Neural cell (in vitro differentiated cells): ENCODE measurements at regions not wholly inside any gene's neighbourhood (a gene's known extent, or its start where the extent isn't known, plus 50 kb on each side); places are given as distances from the start of the nearest gene placed in this dataset.

Experiments
- H2AFZ ChIP-seq: fragments of 200-600, 300-800 bp; sonication (generic), shearing (Covaris generic); 2 replicates; pipeline ENCODE4 v1.6.0; 2014; ENCODE audit warnings: low read depth, mild to moderate bottlenecking, antibody characterized with exemption, low read length, moderate library complexity
- H3F3A ChIP-seq: fragments of 200-600 bp; shearing (Covaris generic); 2 replicates; pipeline ENCODE4 v1.6.1; 2016; ENCODE audit warnings: mild to moderate bottlenecking, moderate library complexity, mixed read lengths, antibody characterized with exemption, low read length; ENCODE audit not compliant: insufficient read depth, poor library complexity, severe bottlenecking
- H3K27ac ChIP-seq: fragments of 200-600, 300-800 bp; sonication (generic), shearing (Covaris generic); 2 replicates; pipeline ENCODE4 v1.5.1; 2014; ENCODE audit warnings: mild to moderate bottlenecking, low read length, moderate library complexity
- H3K27me3 ChIP-seq: fragments of 300-800, 200-600 bp; sonication (generic), shearing (Covaris generic); 2 replicates; pipeline ENCODE4 v1.6.0; 2014; ENCODE audit warnings: mild to moderate bottlenecking, low read depth, low read length, moderate library complexity; ENCODE audit not compliant: insufficient read depth
- H3K36me3 ChIP-seq: fragments of 300-800, 200-600 bp; sonication (generic), shearing (Covaris generic); 2 replicates; pipeline ENCODE4 v1.5.1; 2014; ENCODE audit warnings: mild to moderate bottlenecking, antibody characterized with exemption, low read length, moderate library complexity; ENCODE audit not compliant: insufficient read depth
- H3K4me2 ChIP-seq: fragments of 300-800, 200-600 bp; sonication (generic), shearing (Covaris generic); 2 replicates; pipeline ENCODE4 v1.6.0; 2014; ENCODE audit warnings: mild to moderate bottlenecking, low read length
- H3K4me3 ChIP-seq: fragments of 300-800, 200-600 bp; sonication (generic), shearing (Covaris generic); 2 replicates; pipeline ENCODE4 v1.5.1; 2014; ENCODE audit warnings: mild to moderate bottlenecking, low read length, moderate library complexity
- H3K79me2 ChIP-seq: fragments of 200-600 bp; shearing (Covaris generic); replicated peaks from 2 replicates; pipeline ENCODE4 v1.6.0; 2014; ENCODE audit warnings: mild to moderate bottlenecking, low read length, moderate library complexity; ENCODE audit not compliant: insufficient read depth
- H3K9ac ChIP-seq: fragments of 300-800, 200-600 bp; sonication (generic), shearing (Covaris generic); 2 replicates; pipeline ENCODE4 v1.6.1; 2016; ENCODE audit warnings: mild to moderate bottlenecking, low read length, mixed read lengths
- H3K9me2 ChIP-seq: fragments of 200-600 bp; shearing (Covaris generic); 2 replicates; pipeline ENCODE4 v1.6.1; 2016; ENCODE audit warnings: mild to moderate bottlenecking, low read length, mixed read lengths; ENCODE audit not compliant: insufficient read depth
- H3K9me3 ChIP-seq: fragments of 200-600, 300-800 bp; sonication (generic), shearing (Covaris generic); 2 replicates; pipeline ENCODE4 v1.6.1; 2016; ENCODE audit warnings: mild to moderate bottlenecking, mixed run types, low read length, moderate library complexity, mixed read lengths
- H4K20me1 ChIP-seq: fragments of 200-600 bp; shearing (Covaris generic); 2 replicates; pipeline ENCODE4 v1.6.1; 2016; ENCODE audit warnings: mild to moderate bottlenecking, mixed run types; ENCODE audit not compliant: insufficient read depth
- CTCF ChIP-seq: fragments of 450-650 bp; IDR thresholded peaks from 2 replicates; pipeline ENCODE4 v1.5.1; 2014; ENCODE audit warnings: antibody characterized with exemption, mild to moderate bottlenecking, moderate library complexity; ENCODE audit not compliant: poor library complexity, severe bottlenecking
- EP300 ChIP-seq: fragments of 450-650 bp; conservative IDR thresholded peaks from 2 replicates; pipeline ENCODE4 v1.6.1; 2014; ENCODE audit warnings: antibody characterized with exemption, mild to moderate bottlenecking, moderate library complexity; ENCODE audit not compliant: poor library complexity, severe bottlenecking
- EZH2 ChIP-seq: fragments of 200-600, 300-800 bp; shearing (Covaris generic), sonication (generic); IDR thresholded peaks from 2 replicates; pipeline ENCODE4 v1.6.1; 2014; ENCODE audit warnings: antibody characterized with exemption, low read length, borderline replicate concordance, mild to moderate bottlenecking; ENCODE audit not compliant: insufficient read depth, poor library complexity, severe bottlenecking
- MXI1 ChIP-seq: fragments of 450-650 bp; conservative IDR thresholded peaks from 2 replicates; pipeline ENCODE4 v1.6.1; 2014; ENCODE audit warnings: antibody characterized with exemption, mild to moderate bottlenecking; ENCODE audit not compliant: poor library complexity, severe bottlenecking
- POLR2AphosphoS5 ChIP-seq: IDR thresholded peaks from 2 replicates; pipeline ENCODE4 v1.6.1; 2012
- RAD21 ChIP-seq: fragments of 450-650 bp; conservative IDR thresholded peaks from 2 replicates; pipeline ENCODE4 v1.6.1; 2014; ENCODE audit warnings: antibody characterized with exemption, mild to moderate bottlenecking, moderate library complexity
- REST ChIP-seq: IDR thresholded peaks from 2 replicates; pipeline ENCODE4 v1.6.1; 2012; ENCODE audit warnings: borderline replicate concordance
- SMC3 ChIP-seq: fragments of 450-650 bp; conservative IDR thresholded peaks from 2 replicates; pipeline ENCODE4 v1.6.1; 2014; ENCODE audit warnings: antibody characterized with exemption, mild to moderate bottlenecking, moderate library complexity; ENCODE audit not compliant: poor library complexity
- TAF1 ChIP-seq: IDR thresholded peaks from 2 replicates; pipeline ENCODE4 v1.6.1; 2012; ENCODE audit warnings: low read depth

GRCh38 chr6:68013780-68014515, 621.1 kb upstream of the ADGRB3 start:
- no peak for TF ChIP-seq POLR2AphosphoS5
- no peak for TF ChIP-seq MXI1
- TF ChIP-seq SMC3: no peak
- no peak for TF ChIP-seq REST
- no peak for TF ChIP-seq EZH2
- no peak for TF ChIP-seq RAD21
- TF ChIP-seq TAF1: no peak
- TF ChIP-seq CTCF: no peak
- TF ChIP-seq EP300: no peak
- no peaks in the 10 kb centered on the region for H3K27me3 ChIP-seq
- no peak overlapping the region for H3K9ac ChIP-seq
- no peak overlapping the region for H3K4me3 ChIP-seq
- no peaks in the 10 kb centered on the region for H3K9me3 ChIP-seq
- H2AFZ ChIP-seq: no peak overlapping the region
- H3K9me2 ChIP-seq: no peaks in the 10 kb centered on the region
- no peak overlapping the region for H3K4me2 ChIP-seq
- H3K79me2 ChIP-seq: no peaks in the 10 kb centered on the region
- H3K36me3 ChIP-seq: no peaks in the 10 kb centered on the region
- H3K27ac ChIP-seq: no peak overlapping the region
- H3F3A ChIP-seq: no peaks in the 10 kb centered on the region
- no peaks in the 10 kb centered on the region for H4K20me1 ChIP-seq

GRCh38 chr6:68012822-68013221, 622.3 kb upstream of the ADGRB3 start:
- Histone ChIP-seq H3K79me2 (no peaks in the 10 kb centered on the region), H3K9me3 (no peaks in the 10 kb centered on the region), H2AFZ (no peak overlapping the region), H4K20me1 (no peaks in the 10 kb centered on the region), H3F3A (no peaks in the 10 kb centered on the region), H3K9ac (no peak overlapping the region), H3K27me3 (no peaks in the 10 kb centered on the region), H3K27ac (no peak overlapping the region), H3K4me2 (no peak overlapping the region), H3K4me3 (no peak overlapping the region), H3K9me2 (no peaks in the 10 kb centered on the region), H3K36me3 (no peaks in the 10 kb centered on the region)
- TF ChIP-seq CTCF: no peak
- no peak for TF ChIP-seq RAD21
- no peak for TF ChIP-seq SMC3
- TF ChIP-seq EP300: no peak
- TF ChIP-seq REST: no peak
- no peak for TF ChIP-seq EZH2
- no peak for TF ChIP-seq MXI1
- TF ChIP-seq TAF1: no peak
- no peak for TF ChIP-seq POLR2AphosphoS5
